ENCODE measurements at regions not wholly inside any gene's neighbourhood (a gene's known extent, or its start where the extent isn't known, plus 50 kb on each side); places are given as distances from the start of the nearest gene placed in this dataset.
A peak's percentile ranks its signal among the peaks of the same experiment; 100 is the strongest.

DNA sequence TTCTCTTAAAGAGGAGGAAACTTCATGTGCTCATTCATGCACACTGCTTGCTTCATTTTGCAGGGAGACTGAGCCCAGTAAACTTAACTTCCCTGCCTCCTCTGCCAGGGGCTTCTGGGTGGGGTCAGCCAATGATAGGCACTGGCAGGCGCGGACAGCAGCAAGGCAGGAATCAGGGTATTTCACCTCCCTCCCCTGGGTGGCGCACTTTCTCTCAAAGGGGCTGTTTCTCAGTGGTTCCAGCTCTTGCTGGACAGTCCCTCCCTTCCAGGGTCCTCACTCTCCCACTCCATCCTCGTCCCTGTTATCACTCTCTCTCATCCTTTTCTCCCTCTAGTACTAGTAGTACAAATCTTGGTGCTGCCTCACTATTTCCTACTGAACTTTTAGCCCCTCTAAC lies 320.5 kb upstream of the ZNF521 start:
- no peak overlapping the region for H3K4me3 ChIP-seq (ENCODE audit: low read length)
- TF ChIP-seq, protein P1, sequence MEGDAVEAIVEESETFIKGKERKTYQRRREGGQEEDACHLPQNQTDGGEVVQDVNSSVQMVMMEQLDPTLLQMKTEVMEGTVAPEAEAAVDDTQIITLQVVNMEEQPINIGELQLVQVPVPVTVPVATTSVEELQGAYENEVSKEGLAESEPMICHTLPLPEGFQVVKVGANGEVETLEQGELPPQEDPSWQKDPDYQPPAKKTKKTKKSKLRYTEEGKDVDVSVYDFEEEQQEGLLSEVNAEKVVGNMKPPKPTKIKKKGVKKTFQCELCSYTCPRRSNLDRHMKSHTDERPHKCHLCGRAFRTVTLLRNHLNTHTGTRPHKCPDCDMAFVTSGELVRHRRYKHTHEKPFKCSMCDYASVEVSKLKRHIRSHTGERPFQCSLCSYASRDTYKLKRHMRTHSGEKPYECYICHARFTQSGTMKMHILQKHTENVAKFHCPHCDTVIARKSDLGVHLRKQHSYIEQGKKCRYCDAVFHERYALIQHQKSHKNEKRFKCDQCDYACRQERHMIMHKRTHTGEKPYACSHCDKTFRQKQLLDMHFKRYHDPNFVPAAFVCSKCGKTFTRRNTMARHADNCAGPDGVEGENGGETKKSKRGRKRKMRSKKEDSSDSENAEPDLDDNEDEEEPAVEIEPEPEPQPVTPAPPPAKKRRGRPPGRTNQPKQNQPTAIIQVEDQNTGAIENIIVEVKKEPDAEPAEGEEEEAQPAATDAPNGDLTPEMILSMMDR (conservative IDR thresholded peaks at IDR 0.05; ENCODE audit: low read length): no peak
- DNase-seq (ENCODE audit: low read depth): no peak

DNA sequence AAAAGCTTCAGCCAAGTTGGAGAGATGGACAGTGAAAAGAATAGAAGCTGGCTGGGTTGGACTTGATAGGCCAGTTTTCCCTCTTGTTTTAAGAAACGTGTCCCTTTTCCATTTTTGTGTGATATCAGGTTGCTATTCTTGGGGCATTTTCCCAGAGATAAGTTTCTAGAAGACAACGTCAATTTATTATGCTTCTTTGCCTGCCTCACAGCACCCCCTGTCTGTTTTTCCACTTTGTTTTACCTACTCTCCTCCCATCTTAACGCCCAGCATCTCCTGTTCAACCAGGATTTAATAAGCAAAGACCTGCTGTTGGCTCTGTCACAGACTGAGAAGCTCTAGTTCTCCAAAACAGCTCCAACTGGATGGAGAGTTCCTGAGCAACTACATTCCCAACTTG lies 317.8 kb upstream of the ZNF521 start:
- no peak overlapping the region for H3K4me3 ChIP-seq (ENCODE audit: low read length)
- TF ChIP-seq, protein P1 (conservative IDR thresholded peaks at IDR 0.05; ENCODE audit: low read length): peak; percentile 32
- peak; percentile 16 for DNase-seq (ENCODE audit: low read depth)

DNA sequence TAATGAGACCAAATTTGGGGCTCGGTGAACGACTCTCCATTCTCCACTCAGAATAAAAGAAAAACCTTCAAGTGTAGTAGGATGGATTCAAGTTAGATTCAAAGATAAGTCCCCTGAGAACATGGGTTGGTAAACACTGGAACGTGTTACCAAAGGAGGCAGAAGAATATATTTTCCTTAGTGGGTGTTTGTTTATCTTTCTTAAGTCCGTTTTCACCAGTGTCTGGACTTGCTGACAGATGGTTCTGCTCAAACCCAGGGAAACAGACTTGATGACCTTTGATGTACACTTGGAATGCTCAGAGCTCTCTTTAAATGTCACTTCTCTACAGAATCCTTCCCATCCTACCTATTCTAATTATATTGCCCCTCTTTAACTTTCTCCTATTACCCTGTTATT lies 310.3 kb upstream of the ZNF521 start:
- no peak overlapping the region for H3K4me3 ChIP-seq (ENCODE audit: low read length)
- TF ChIP-seq, protein P1 (conservative IDR thresholded peaks at IDR 0.05; ENCODE audit: low read length): no peak
- no peak for DNase-seq (ENCODE audit: low read depth)

DNA sequence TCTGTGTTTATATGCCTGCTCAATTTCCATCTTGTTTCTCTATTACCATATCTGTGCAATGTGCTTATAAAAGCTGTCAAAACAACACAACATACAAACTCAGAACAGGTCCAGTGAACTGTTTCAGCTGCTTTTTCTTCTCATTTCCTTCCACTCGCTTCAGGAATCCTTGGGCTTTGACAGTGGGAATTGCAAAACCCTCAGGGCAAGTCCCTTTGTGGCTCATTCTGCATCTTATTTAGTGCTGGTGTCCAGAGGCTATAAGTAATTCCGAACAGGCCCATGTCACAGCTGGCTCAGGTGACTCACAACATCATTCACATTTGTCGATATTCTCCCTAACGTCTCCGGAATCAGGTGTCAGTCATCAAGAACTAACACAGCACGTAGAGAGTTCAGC lies 309.9 kb upstream of the ZNF521 start:
- TF ChIP-seq, protein P1 (conservative IDR thresholded peaks at IDR 0.05; ENCODE audit: low read length): no peak
- no peak overlapping the region for H3K4me3 ChIP-seq (ENCODE audit: low read length)
- DNase-seq (ENCODE audit: low read depth): no peak

DNA sequence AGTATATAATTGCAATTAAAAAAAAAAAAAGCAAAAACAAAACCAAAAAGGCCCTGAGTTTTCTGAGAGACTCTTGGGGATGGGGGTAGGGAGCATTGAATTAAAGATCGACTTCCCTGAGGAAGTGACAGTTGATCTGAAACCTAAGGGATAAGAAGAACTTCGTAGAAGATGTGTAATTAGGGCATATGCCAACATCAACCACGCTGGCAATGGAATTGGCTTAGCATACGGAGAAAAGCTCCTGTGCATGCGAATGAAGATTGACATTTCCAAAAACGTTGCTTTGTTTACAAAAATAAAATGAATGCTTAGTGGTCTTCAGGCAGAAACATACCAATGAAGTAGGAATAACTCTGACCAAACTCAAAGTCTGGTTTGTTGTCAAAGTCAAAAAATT lies 307.6 kb upstream of the ZNF521 start:
- TF ChIP-seq, protein P1 (conservative IDR thresholded peaks at IDR 0.05; ENCODE audit: low read length): no peak
- no peak for DNase-seq (ENCODE audit: low read depth)
- no peak overlapping the region for H3K4me3 ChIP-seq (ENCODE audit: low read length)

DNA sequence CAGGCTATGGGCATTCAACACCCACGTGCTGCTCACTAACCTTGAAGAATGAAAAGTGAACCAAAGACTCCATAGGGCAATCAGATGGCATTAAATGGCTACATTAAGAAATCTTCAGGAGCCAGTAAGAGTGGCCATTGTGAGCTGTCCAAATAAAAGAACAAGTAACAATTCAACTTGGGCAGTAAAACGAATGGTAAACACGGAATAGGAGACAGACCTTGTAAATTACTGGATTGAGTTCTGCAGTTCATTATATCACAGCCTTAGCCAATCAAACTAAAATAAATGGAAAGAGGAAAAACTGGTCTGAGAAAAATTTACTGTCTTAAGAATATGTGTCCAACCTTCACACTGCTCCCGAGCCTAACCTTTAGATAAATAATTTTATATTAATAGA lies 306.5 kb upstream of the ZNF521 start:
- TF ChIP-seq, protein P1 (conservative IDR thresholded peaks at IDR 0.05; ENCODE audit: low read length): no peak
- DNase-seq (ENCODE audit: low read depth): no peak
- no peak overlapping the region for H3K4me3 ChIP-seq (ENCODE audit: low read length)

DNA sequence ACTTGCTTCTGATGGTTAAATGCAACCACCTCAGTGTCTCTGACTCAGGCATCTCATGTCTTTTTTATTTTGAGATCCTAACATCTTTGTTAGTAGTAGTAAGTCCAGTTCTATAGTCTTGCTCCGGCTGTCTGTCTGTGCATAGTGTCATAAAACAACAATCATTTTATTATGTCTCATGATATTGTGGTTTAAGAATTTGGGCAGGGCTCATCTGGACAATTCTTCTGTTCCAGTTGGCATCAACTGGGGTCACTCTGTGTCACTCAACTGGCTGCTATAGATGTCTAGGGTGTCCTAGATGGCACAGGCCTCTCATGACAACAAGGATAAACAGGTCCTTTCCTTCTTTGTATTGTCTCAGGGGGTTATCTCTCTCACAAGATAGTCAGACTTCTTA lies 299.6 kb upstream of the ZNF521 start:
- DNase-seq (ENCODE audit: low read depth): no peak
- H3K4me3 ChIP-seq (ENCODE audit: low read length): no peak overlapping the region
- TF ChIP-seq, protein P1 (conservative IDR thresholded peaks at IDR 0.05; ENCODE audit: low read length): no peak

Data from AG10803 (cell line).